NCI-H1417 treated with DMSO at 0.1 percent for 48 hours (cell line): ENCODE measurements at regions not wholly inside any gene's neighbourhood (a gene's known extent, or its start where the extent isn't known, plus 50 kb on each side); places are given as distances from the start of the nearest gene placed in this dataset.
"Not testable (repeated sequence)": the region's sequence is repeated elsewhere in the genome, so short reads cannot be mapped to it uniquely, and the experiment has no call there.

Source experiments
- DNase-seq: peaks from one replicate; lab custom pipeline; 2025; lab: John Stamatoyannopoulos, UW

DNA sequence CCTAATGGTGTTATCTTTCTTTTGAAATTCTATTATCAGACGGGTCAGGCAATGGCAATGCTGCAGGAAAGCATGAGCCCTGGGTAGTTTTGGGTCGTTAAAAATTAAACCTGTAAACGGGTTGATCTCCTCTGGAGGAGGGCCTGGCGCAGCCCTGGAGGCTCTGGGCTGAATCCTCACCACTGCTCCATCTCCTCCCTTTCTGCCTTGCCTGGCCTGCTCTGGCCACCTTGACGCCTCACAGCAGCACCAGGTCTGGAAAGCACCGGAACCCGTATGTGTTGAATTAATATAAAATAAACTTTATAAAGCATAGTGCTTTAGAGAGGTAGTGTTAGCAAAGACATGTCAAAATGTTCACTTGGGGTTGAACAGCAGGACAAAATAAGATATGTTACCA lies 316.1 kb downstream of the LNPK start:
- no peak for DNase-seq

DNA sequence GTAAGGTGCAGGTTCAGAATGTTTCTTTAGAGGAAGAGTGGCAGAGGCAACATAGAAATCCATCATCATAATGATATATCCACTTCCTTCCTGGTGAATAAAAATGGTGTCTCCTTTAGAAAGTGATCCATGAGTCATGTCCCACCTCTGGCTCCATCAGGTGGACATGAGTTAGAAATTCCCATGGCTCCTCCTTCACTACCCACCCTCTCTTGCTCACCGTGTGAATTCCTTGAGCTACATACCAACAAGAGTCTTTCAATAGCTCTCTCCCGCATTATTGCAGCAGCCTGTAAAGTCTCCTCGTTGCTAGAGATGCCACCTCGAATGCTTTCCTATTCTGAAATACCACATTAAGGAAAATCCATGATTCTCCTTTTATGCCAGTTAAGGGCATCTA lies 317.6 kb downstream of the LNPK start:
- no peak for DNase-seq

DNA sequence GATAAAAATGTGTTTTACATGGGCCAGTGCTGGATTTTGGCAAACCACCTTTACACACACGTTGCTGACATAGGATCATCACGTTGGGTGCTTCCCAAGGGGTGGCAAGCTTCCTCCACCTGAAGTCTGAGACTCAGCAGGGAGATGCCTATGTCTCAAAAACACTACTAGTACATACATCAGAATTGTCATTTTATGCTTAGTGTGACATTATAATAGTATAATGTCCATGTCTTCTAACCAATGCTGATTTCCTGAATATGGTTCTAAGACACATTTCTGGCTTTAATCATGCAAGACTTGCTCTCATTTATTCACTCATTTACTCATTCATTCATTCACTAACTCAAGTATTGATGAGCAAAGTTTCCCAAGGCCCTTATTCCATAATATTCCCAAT lies 322.3 kb downstream of the LNPK start:
- DNase-seq = no peak

DNA sequence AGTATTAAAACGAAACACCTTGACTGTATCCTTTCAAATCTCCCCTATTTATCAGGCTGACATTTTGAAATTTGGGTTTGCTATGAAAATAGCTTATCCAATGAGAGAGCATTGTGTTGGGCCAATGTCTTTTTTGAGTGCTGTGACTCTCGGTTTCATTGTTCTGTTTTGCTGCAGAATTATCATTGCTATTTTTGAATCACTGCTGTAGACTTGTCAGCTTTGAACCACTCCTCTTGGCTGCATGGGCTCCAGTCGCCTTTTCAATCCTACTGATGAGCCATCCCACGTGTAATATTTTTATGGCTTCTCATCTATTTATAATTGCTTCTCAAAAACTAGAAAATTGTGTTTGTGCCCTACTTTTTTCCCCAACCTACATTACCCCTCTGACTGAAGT lies 322.8 kb downstream of the LNPK start:
- no peak for DNase-seq

DNA sequence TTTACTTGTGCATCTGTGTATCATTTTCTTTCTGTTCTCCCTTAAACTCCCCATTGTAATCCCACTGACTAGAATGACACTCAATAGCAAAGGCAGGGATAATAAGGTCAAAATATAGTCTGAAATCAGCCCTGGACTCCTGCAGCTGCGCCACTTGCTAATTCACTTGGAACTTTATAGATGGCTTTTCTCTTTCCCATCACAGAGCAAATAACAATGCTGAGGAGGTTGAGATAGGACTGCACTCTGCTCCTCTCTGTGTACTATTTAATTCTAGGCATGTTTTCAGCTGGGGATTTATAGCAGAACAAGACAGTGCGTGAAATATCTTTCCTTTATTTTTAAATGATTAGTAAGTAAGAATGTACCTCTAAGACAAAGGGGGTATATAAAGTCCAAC lies 324.2 kb downstream of the LNPK start:
- no peak for DNase-seq

DNA sequence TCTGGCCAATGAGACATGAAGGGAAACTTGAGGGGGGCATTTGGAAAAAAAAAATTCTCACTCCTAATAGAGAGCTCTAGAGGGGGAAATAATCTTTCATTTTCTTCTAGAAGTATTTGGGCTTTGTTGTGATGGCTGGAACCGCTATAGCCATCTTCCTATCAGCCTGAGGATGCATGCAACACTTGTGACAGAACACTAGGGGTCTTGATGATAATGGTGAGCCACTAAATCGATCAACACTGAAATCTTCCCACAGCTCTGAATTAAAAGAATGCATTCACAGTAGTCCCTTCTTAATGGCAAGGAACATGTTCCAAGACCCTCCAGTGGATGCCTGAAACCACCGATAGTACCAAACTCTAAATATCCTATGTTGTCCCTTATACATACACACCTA lies 325.3 kb downstream of the LNPK start:
- DNase-seq = no peak

DNA sequence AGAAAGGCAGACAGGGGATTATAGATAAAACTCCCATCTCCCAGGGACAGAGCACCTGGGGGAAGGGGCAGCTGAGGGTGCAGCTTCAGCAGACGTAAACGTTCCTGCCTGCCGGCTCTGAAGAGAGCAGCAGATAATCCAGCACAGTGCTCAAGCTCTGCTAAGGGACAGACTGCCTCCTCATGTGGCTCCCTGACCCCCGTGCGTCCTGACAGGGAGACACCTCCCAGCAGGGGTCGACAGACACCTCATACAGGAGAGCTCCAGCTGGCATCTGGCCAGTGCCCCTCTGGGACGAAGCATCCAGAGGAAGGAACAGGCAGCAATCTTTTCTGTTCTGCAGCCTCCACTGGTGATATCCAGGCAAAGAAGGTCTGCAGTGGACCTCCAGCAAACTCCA lies 333.3 kb downstream of the LNPK start:
- not testable (repeated sequence) for DNase-seq

DNA sequence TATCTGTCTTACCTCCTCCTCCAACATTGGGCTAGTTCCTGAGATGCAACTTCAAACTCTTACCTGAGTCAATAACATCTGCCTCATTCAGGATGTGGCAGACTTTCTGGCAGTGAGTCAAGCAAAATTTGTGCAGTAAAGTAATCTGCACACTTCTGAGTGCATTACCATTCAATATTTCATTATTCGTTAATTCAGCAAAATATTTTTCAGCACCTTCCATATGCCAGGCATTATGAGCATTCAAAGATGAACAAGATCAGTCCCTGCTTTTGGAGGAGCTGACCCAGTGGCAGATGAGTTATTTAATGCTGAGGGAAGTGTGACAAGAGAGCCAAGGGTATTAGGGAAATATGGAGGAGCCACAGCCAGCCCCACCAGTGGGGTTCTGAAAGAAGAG lies 339.7 kb downstream of the LNPK start:
- no peak for DNase-seq

DNA sequence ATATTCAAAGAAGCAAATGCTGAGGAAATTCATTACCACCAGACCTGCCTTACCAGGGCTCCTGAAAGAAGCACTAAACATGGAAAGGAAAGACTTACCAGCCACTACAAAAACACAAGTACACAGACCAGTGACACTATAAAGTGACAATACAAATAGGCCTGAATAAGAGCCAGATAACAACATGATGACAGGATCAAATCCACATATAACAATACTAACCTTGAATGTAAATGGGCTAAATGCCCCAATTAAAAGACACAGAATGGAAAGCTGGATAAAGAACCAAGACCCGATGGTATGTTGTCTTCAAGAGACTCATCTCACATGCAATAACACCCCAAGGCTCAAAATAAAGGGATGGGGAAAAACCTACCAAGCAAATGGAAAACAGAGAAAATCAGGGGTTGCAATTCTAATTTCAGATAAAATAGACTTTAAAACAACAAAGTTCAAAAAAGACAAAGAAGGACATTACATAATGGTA lies 353.4 kb downstream of the LNPK start:
- DNase-seq = no peak

DNA sequence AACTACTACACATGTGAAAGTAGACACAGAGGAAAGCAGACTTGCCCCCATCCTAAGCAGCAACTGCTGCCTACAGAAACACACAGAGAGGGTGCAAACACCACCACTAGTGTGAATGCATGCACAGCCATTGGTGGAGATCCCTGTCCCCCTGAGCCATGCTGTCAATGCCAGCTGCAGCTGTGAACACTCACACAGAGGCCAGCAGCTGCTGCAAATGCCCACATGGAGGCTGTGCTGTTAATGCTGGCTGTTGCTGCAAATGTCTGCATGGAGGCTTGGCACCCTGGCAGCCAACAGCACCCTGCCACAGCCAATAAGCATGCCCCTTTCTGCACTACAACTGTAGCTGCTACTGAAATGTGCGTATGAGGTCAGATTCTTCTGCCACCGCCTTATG lies 355.0 kb downstream of the LNPK start:
- no peak for DNase-seq

DNA sequence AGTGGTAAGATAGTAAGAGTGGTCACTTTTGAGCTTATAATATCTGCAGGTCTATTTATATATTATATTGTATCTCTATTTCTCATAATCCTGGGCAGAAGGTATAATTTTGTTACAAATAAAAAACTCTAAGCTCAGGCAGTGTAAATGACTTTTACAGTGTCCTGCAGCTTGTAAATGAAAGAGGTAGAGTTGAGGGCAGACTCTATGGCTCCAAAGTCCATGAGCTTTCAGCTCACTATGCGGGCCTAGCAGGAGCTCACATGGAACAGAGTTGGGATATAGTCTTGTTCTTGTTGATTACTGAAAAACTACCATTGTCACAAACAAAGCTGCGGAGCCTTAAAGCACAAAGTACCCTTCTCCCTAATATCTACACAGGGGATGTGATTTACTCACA lies 361.4 kb downstream of the LNPK start:
- DNase-seq = no peak

DNA sequence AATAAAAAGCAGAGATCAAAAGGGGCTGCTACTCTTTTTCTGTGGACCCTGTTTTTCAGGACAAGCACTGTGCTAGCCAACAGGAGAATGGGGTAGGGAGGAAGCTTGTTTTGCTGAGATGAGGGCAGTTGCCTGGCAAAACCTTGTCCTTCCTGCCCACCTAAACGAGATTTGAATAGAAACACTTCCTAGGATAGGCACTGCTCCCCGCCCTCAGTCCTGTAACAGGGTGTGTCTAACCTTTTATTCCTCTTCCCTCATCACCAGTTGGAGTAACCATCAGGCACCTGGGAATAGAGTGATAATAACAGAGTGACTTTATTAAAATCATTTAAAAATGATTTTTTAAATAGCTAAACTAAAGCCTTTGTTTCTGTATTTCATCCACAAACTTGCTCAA lies 368.8 kb downstream of the LNPK start:
- DNase-seq = no peak

DNA sequence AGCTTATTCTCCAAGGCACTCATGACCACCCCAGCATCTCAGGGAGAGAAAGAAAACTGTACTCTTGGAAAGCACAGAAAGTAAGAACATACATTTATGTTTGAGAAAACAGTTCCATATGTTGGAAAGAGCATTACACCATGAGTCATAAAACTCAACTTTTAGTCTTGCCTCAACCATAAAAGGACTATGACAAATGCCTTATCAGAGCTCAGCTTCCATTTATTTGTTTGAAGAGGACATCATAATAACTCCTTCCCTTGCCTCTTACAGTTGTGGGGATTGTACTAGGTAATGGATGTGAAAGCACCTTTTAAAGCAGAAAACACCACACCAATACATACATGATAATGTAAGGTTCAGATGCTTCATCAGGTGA lies 370.8 kb downstream of the LNPK start:
- no peak for DNase-seq

DNA sequence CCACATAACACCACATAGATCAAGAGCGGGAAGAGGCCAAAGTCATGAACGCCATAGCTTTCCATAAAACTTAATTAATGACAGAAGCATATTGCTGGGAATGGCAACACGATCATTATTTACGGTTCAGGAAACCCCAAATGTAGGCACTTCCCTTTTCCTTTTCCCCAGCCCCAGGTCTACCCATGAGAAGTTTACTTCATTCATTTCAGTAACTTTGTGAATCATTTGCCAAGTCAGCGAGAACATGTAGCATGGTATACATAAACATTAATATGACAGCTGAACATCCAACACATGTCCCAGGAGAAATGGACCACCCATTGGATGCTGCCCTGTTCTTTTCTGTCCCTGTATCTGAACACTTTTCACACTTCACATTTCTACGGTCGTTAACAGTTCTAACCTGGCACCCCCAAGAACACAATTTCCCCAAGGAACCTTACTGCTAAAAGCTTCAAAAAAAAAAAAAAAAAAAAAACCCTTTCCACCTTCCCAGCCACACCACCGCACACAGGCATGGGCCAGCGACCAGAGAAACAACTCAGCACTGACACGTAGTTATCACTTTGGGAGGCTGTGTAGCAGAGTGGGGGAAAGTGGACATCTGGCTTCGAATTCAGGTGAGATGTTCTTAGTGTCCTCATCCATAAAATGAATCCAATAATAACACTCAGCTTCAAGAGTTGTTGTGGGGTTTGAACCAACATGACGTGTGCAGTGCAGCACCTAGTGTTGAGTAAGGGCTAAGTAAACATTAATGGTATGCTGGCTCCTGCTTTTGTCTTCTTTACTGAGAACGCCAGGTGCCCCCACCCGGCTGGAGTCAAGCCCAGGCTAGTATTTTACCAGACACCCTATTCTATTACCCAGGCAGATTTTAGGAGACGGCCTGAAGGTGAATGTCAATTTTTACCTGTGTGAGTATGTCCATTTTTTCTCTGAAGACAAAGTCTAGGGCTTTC lies 371.5 kb downstream of the LNPK start:
- no peak for DNase-seq

DNA sequence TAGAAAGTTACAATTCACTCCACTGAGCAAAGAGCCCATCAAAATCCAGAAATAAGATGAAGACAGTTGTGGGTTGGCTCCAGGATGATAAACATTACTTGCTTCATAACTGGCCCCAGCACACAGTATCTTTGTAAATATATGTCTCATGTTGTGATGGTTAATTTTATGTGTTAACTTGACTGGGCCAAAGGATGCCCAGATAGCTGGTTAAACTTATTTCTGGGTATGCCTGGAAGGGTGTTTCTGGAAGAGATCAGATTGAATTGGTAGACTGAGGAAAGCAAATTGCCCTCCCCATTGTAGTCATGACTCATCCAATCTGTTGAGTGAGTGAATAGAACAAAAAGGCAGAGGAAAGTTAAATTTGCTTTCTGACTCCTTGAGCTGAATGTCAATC lies 373.8 kb downstream of the LNPK start:
- no peak for DNase-seq

DNA sequence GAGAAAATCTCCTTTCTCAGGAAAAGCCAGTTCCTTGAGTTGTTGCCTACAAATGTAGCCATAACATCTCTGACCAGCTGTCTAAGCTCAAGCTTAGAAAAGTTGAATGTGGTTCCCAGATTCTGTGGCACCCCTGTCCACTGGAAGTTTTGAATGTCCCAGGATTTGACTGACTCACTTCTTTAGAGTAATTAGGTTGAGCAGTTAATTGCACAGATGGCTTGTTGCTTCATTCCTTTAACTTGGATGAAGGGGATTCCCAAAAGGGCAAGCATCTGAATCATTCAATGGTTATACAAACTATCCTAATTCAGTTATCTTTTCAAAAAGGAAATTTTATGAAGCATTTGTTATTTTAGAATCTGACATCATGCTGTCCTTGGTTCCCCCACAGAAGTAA lies 374.7 kb downstream of the LNPK start:
- DNase-seq = no peak

DNA sequence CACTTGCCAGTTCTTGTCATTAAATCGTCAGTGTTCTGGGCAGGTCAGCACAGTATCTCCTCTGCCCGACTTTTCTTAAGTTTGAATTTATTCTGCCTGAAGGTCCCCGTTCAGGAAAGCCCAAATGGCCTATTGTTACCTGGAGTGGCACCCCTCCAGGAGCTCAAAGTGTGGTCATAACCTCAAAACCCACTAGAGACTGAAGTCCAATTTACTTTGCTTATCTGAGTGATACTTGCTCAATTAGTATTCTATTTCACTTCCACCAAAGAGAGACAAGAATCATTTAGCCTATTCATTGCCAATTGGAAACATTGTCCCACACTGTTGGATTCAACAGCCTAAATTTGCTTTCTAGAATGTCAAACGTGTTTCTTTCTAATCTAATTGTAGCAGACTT lies 375.3 kb downstream of the LNPK start:
- DNase-seq = no peak

DNA sequence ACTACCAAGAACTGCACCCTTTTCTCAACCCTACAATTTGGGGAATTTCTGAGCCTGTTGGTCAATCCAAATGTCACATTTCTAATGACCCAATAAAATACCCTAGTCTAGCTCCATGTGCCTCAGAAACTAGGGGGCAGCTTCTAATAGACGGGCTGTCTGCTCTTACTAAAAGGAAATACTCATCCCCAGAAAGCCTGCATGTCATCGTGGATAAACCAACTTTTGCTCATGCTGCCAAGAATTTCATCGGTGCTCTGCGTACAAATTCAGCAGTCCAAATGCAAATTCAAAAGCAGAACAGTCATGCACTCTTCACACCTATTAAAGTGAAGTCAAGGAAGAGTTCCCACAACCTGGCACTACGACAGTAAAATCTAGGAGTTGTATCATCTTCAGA lies 377.3 kb downstream of the LNPK start:
- DNase-seq = no peak

DNA sequence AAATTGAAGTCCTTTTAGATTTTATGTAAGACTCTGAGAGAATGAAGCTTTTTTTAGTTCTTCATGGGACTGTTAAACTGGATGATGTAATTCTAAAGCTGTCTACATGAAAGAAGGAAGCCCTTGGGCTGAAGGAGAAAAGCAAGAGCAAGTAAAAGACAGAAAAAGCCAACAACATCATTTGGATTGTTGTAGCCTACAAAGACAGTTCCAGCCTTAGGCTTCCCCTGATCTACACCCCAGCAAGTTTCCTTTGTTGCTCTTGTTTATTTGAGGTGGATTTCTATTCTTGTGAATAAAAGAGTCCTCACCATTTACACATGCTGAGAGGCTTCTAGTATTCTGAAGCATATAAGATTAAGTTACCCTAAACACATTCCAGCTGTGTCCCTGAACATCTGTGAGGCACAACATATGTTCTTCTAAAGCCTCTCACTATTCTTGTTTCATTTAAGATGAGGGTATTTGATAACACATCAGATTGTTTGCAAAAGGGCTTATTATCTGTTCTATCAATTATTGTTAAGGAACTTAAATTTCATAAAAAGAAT lies 377.8 kb downstream of the LNPK start:
- no peak for DNase-seq

DNA sequence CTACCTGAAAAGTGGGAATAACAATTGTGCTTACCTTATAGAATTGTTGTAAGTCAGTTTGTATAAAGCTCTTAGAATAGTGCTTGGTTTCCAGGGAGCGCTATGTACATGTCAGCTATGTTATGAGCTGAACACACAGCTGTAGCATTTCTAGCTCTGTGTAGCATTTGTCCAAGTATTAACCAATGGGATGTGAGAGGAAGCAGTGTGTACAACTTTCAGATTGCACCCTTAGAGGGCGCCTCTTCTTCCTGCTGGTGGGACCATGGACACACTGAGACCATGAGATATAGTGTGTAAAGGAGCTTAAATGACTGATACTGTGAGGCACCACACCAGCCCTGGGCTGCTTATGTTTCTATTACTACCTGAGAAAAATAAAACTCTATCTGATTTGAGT lies 380.2 kb downstream of the LNPK start:
- no peak for DNase-seq

DNA sequence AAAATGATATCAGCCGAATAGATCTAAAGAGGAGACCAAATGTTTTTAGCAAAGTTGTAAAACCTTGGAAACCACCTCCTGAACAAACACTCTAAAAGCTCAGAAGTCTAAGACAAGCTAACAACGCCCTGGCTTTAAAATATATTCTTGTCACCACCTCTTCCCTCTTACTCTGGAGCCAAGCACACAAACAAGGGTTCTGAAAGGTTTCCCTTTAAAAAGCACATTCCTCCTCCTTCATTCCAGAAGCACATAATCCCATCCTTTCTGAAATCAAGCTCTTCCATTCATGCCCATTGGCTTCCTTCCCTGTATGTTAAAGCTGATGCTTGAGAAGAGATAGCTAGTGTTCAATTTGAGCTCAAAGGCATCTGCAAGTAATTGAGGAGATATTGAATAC lies 382.0 kb downstream of the LNPK start:
- no peak for DNase-seq

DNA sequence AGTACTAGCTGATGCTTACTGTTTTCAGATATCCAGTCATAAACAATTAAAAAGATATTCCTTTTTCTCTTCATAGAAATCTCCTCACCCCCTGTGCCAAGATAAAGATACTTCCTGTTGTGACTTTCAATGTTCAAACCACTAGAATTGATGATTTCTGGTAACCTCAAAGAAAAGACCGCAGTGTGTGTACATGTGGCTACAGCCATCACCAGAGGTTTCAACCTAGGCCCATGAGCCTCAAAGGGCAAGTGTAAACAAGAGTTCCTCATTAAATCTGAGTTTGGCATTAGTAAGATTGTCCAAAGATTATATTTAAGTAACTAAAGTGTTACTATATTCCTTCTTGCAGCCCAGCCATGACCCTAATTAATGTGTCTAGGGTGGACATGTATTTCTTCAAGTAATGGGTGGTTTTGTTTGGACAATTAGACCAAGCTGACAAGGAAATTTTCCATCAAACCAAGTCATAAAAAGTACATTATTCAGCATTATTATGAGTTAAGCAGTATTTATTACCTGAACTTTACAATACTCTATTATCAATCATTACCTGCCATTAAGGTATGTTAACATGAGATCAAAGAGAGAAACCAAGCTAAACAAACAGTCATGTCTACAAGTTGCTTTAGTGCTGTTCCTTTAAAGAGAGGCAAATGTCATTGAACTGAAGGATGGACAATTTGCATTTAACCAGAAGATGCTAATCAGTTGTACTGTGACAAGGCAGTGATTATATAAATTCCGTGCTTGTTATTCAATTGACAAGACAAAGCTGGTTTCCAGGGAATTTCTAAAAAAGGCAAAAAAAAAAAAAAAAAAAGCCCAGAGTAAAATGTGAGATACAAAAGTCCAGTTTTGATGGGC lies 382.7 kb downstream of the LNPK start:
- DNase-seq = no peak

DNA sequence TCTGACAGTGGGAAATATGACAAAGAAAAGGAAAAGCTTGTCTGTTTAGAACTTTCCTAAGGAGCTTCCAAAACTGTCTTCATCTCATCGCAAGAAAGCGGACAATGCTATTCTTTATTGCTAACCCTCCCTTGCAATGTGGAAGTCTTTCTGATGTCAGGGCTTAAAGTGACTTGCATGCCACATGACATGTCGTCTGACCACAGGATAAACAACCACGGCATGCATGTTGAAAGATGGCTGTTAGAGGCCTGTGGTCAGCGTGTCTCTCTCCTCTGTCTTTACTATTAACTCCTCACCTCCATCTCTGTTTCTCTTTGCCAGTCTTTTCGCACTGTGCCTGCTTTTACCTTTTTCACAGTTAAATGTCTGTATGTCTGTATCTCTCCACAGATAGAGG lies 389.8 kb downstream of the LNPK start:
- no peak for DNase-seq
